Prostate gland (tissue), 2 donors: ENCODE measurements at regions not wholly inside any gene's neighbourhood (a gene's known extent, or its start where the extent isn't known, plus 50 kb on each side); places are given as distances from the start of the nearest gene placed in this dataset.

ENCODE experiments used
- DNase-seq: peaks from one replicate; pipeline ENCODE4 v3.0.0-alpha.2; 2019; ENCODE audit warnings: low spot score
- H3K27ac ChIP-seq, 2 donors: fragments of 200-600 bp; sonication (generic); 2 replicates each; pipeline ENCODE4 v1.5.1; 2017 to 2019
- H3K27me3 ChIP-seq: fragments of 200-600 bp; sonication (generic); replicated peaks from 2 replicates; pipeline ENCODE4 v1.5.1; 2019; ENCODE audit not compliant: insufficient read depth
- H3K36me3 ChIP-seq, 2 donors: fragments of 200-600 bp; sonication (generic); 1 replicate in 1 of 2; 2 replicates in 1 of 2; pipeline versions ENCODE4 v1.5.1 to v1.8.1; 2017 to 2019
- H3K4me1 ChIP-seq: fragments of 200-600 bp; sonication (generic); replicated peaks from 2 replicates; pipeline ENCODE4 v1.5.1; 2019
- H3K4me3 ChIP-seq, 2 donors: fragments of 200-600 bp; sonication (generic); 2 replicates each; pipeline ENCODE4 v1.5.1; 2017 to 2019
- H3K9me3 ChIP-seq: fragments of 200-600 bp; sonication (generic); 2 replicates; pipeline ENCODE4 v1.5.1; 2017
- POLR2A ChIP-seq: fragments of 450-650 bp; IDR thresholded peaks from one replicate; pipeline ENCODE4 v1.6.1; 2016; ENCODE audit warnings: antibody characterized with exemption, mild to moderate bottlenecking
- POLR2AphosphoS5 ChIP-seq: sonication (generic); formaldehyde crosslinking; IDR thresholded peaks from one replicate; pipeline ENCODE4 v1.6.1; 2017; ENCODE audit warnings: antibody characterized with exemption
- WGBS: methylation state at CpG from one replicate; pipeline ENCODE4 v1.1.5; 2018; 5-methylcytosine and 5-hydroxymethylcytosine counted together
- intact Hi-C: fragments of 100-400 bp; cut with DNase I; formaldehyde crosslinking; loops from one replicate; pipeline ENCODE4 v1.14.2; 2022
- TF ChIP-seq, protein P1 (sequence below), 4 experiments: fragments of 200-600 bp in 2 of 4; fragments of 450-650 bp in 2 of 4; sonication (generic) in 2 of 4; IDR thresholded peaks; 1 replicate in 3 of 4; 2 replicates in 1 of 4; pipeline ENCODE4 v1.5.1; 2016 to 2019; ENCODE audit warnings: antibody characterized with exemption in 4 of 4, mild to moderate bottlenecking in 2 of 4, moderate library complexity in 2 of 4

DNA sequence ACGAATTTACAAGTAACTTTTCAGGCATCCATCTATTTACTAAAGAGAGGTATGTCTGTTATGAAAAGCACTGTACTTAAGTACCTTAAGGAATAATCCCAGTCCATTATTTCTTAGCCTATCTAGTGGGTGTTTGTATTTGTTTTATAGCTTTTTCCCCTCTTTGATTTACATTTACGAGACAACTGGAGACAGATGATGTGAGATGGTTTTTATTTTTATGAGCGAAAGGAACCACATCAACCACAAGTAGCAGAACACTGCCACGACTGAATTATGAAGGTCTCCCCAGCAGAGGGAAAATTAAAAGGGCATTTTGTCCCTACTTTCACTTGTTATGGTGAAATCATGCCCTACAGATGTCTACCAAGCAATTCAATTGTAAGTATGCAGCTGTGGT, 357.8 kb downstream of the NFIB start:
- no peak overlapping the region for H3K4me3 ChIP-seq
- no peaks in the 10 kb centered on the region for H3K36me3 ChIP-seq
- no peak for DNase-seq
- intact Hi-C loops, result no loop called here
- no peaks in the 10 kb centered on the region for H3K9me3 ChIP-seq
- no peaks in the 10 kb centered on the region for H3K4me1 ChIP-seq
- H3K27ac ChIP-seq, result no peak overlapping the region
- H3K27me3 ChIP-seq, result no peaks in the 10 kb centered on the region
- WGBS, result 14% methylated on average over 4 of the region's 4 CpGs
- no peak for TF ChIP-seq POLR2AphosphoS5
- TF ChIP-seq, protein P1, sequence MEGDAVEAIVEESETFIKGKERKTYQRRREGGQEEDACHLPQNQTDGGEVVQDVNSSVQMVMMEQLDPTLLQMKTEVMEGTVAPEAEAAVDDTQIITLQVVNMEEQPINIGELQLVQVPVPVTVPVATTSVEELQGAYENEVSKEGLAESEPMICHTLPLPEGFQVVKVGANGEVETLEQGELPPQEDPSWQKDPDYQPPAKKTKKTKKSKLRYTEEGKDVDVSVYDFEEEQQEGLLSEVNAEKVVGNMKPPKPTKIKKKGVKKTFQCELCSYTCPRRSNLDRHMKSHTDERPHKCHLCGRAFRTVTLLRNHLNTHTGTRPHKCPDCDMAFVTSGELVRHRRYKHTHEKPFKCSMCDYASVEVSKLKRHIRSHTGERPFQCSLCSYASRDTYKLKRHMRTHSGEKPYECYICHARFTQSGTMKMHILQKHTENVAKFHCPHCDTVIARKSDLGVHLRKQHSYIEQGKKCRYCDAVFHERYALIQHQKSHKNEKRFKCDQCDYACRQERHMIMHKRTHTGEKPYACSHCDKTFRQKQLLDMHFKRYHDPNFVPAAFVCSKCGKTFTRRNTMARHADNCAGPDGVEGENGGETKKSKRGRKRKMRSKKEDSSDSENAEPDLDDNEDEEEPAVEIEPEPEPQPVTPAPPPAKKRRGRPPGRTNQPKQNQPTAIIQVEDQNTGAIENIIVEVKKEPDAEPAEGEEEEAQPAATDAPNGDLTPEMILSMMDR (IDR thresholded peaks at IDR 0.05), result peak in 1 of 4 experiments; percentile 10

DNA sequence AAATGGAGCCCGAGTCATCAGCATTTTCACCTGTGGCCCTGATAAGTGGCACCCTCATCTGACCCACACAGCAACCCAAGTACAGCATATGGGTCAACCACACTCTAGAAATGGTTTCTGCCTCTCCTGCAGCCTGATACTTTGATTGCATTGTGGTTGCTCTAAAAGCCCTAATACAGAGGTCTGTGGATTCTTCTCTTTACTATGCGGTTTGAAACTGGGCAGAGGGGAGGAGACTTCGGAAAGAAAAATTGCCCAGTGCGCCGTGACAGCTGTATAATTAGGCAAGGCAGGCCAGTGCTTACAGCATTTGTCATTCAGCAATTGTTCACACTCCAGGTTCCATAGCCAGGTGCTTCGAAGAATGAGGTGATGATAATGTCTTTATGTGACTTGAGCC, 361.0 kb downstream of the NFIB start:
- no peak for DNase-seq
- 93% methylated on average over 6 of the region's 6 CpGs for WGBS
- Histone ChIP-seq H3K4me1 (no peaks in the 10 kb centered on the region), H3K27me3 (no peaks in the 10 kb centered on the region), H3K27ac (no peak overlapping the region), H3K36me3 (no peaks in the 10 kb centered on the region), H3K9me3 (no peaks in the 10 kb centered on the region), H3K4me3 (no peak overlapping the region)
- intact Hi-C loops, result no loop called here
- no peak for TF ChIP-seq POLR2A
- TF ChIP-seq, protein P1 (IDR thresholded peaks at IDR 0.05), result no peak
- TF ChIP-seq POLR2AphosphoS5, result no peak

DNA sequence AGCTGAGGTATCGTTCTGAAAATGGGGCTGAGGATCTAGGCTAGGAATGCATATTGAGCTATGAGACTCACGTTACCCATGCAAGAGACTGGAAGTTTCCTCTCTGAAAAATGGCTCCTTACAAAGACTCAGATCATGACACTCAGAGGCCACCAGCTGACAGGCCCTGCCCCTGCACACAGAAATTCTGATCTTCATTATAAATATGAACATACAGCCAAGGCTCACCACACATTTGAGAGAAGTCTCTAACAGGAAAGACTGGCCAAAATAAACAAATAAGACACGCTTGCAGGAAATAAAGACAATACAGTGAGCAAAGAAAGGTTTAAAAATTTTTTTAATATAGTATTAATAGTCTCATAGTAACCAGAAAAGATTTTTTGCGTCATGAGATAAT, 365.9 kb downstream of the NFIB start:
- intact Hi-C loops, result no loop called here
- H3K4me3 ChIP-seq, result no peak overlapping the region
- WGBS, result 66% methylated on average over 4 of the region's 4 CpGs
- TF ChIP-seq, protein P1 (IDR thresholded peaks at IDR 0.05), result no peak
- no peak for TF ChIP-seq POLR2A
- no peak for TF ChIP-seq POLR2AphosphoS5
- DNase-seq, result no peak
- H3K9me3 ChIP-seq, result no peaks in the 10 kb centered on the region
- H3K36me3 ChIP-seq, result no peaks in the 10 kb centered on the region
- H3K4me1 ChIP-seq, result no peaks in the 10 kb centered on the region
- no peaks in the 10 kb centered on the region for H3K27me3 ChIP-seq
- H3K27ac ChIP-seq, result no peak overlapping the region

DNA sequence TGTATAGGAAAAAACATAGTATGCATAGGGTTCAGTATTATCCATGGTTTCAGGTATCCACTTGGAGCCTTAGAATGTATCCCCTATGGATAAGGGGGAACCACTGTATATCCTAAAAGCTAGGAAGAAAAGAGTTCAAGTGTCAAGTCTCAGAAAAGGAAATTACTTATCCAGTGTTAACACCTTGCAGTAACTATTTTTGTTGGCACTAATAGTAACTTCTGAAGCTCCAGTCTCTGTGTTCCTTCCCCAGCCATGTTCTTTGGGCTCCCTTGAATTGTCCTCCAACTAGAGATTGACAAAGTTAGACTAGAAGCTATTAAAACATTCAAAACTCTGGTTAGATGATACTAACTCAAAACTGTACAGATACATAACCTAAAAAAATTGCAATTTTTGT, 370.8 kb downstream of the NFIB start:
- intact Hi-C loops, result no loop called here
- Histone ChIP-seq H3K9me3 (no peaks in the 10 kb centered on the region), H3K4me3 (no peak overlapping the region), H3K27me3 (no peaks in the 10 kb centered on the region), H3K27ac (no peak overlapping the region), H3K4me1 (no peaks in the 10 kb centered on the region), H3K36me3 (no peaks in the 10 kb centered on the region)
- TF ChIP-seq POLR2A (no peak), POLR2AphosphoS5 (no peak)
- TF ChIP-seq, protein P1 (IDR thresholded peaks at IDR 0.05), result no peak
- DNase-seq, result no peak

DNA sequence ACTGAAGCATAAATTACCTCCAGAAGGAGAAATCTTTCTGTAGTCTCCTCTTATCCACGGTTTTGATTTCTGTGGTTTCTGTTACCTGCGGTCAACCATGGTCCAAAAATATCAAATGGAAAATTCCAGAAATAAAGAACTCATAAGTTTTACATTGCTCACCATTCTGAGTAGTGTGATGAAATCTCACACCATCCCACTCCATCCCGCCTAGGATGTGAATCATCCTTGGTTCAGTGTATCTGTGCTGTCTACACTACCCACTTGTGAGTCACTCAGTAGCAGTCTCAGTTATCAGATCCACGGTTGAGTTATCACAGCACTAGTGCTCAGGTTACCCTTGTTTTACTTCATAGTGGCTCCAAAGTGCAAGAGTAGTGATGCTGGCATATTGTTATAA, 371.2 kb downstream of the NFIB start:
- TF ChIP-seq POLR2AphosphoS5, result no peak
- TF ChIP-seq POLR2A, result no peak
- TF ChIP-seq, protein P1 (IDR thresholded peaks at IDR 0.05), result no peak
- H3K4me3 ChIP-seq, result no peak overlapping the region
- no peak overlapping the region for H3K27ac ChIP-seq
- WGBS, result 76% methylated on average over 4 of the region's 4 CpGs
- intact Hi-C loops, result no loop called here
- no peaks in the 10 kb centered on the region for H3K9me3 ChIP-seq
- H3K4me1 ChIP-seq, result no peaks in the 10 kb centered on the region
- H3K27me3 ChIP-seq, result no peaks in the 10 kb centered on the region
- no peak for DNase-seq
- H3K36me3 ChIP-seq, result no peaks in the 10 kb centered on the region
